HEK293 (cell line): ENCODE measurements at regions not wholly inside any gene's neighbourhood (a gene's known extent, or its start where the extent isn't known, plus 50 kb on each side); places are given as distances from the start of the nearest gene placed in this dataset.

ENCODE experiments used
- CTCF ChIA-PET: fragments of 350-600 bp; formaldehyde crosslinking; extraction: SDS; loops from one replicate; lab custom pipeline; 2021; ENCODE audit warnings: antibody characterized with exemption; lab: Yijun Ruan, JAX
- POLR2A ChIA-PET: fragments of 300-600 bp; formaldehyde crosslinking; extraction: SDS; loops from one replicate; lab custom pipeline; 2020; ENCODE audit warnings: antibody characterized with exemption, inconsistent platforms; lab: Yijun Ruan, JAX
- H3K27ac ChIP-seq: fragments of 200-500 bp; sonication (Bioruptor generic); 2 replicates; pipeline ENCODE4 v1.5.1; 2014; ENCODE audit warnings: low read depth, low read length, control low read depth, inconsistent platforms; ENCODE audit errors: extremely low read depth
- H3K36me3 ChIP-seq, 2 experiments: fragments of 200-500 bp in 1 of 2; sonication (Bioruptor generic) in 1 of 2; 1 replicate in 1 of 2; 2 replicates in 1 of 2; pipeline ENCODE4 v1.5.1; 2014 to 2017; ENCODE audit warnings: inconsistent platforms in 2 of 2, low read length in 2 of 2; ENCODE audit not compliant: control insufficient read depth in 2 of 2, insufficient read depth in 1 of 2
- H3K4me1 ChIP-seq: fragments of 200-500 bp; sonication (Bioruptor generic); 2 replicates; pipeline ENCODE4 v1.5.1; 2014; ENCODE audit warnings: mild to moderate bottlenecking, low read length, inconsistent platforms; ENCODE audit not compliant: control insufficient read depth, insufficient read depth
- H3K4me3 ChIP-seq: 2 replicates; pipeline ENCODE4 v1.5.1; 2011; ENCODE audit warnings: low read depth, mild to moderate bottlenecking, control low read depth, low read length, moderate library complexity
- H3K9me3 ChIP-seq: fragments of 200-500 bp; sonication (Bioruptor generic); 2 replicates; pipeline ENCODE4 v1.5.1; 2014; ENCODE audit warnings: low read depth, low read length, inconsistent platforms; ENCODE audit not compliant: control insufficient read depth, insufficient read depth
- BCL11B ChIP-seq: fragments of 450-650 bp; formaldehyde crosslinking; IDR thresholded peaks from 2 replicates; pipeline ENCODE4 v1.5.1; 2016; ENCODE audit warnings: low read depth, missing biosample characterization, missing genetic modification characterization
- KLF10 ChIP-seq: fragments of 450-650 bp; IDR thresholded peaks from 2 replicates; pipeline ENCODE4 v1.5.1; 2018; ENCODE audit warnings: missing biosample characterization, mild to moderate bottlenecking, missing genetic modification characterization
- SCRT2 ChIP-seq: fragments of 450-650 bp; formaldehyde crosslinking; IDR thresholded peaks from 2 replicates; pipeline ENCODE4 v1.5.1; 2016; ENCODE audit warnings: missing biosample characterization, missing genetic modification characterization
- YY1 ChIP-seq: fragments of 450-650 bp; formaldehyde crosslinking; IDR thresholded peaks from 2 replicates; pipeline ENCODE4 v1.5.1; 2018; ENCODE audit warnings: missing biosample characterization, missing genetic modification characterization
- ZBTB10 ChIP-seq: fragments of 450-650 bp; formaldehyde crosslinking; IDR thresholded peaks from 2 replicates; pipeline ENCODE4 v1.5.1; 2016; ENCODE audit warnings: missing biosample characterization, missing genetic modification characterization
- ZBTB7A ChIP-seq: fragments of 450-650 bp; formaldehyde crosslinking; IDR thresholded peaks from 2 replicates; pipeline ENCODE4 v1.5.1; 2016; ENCODE audit warnings: low read depth, missing biosample characterization, missing genetic modification characterization
- ZNF10 ChIP-seq: fragments of 450-650 bp; formaldehyde crosslinking; IDR thresholded peaks from 2 replicates; pipeline ENCODE4 v1.5.1; 2017; ENCODE audit warnings: missing biosample characterization, missing genetic modification characterization
- ZNF112 ChIP-seq: fragments of 450-650 bp; formaldehyde crosslinking; IDR thresholded peaks from 2 replicates; pipeline ENCODE4 v1.5.0; 2017; ENCODE audit warnings: missing biosample characterization, missing genetic modification characterization
- ZNF146 ChIP-seq: fragments of 450-650 bp; formaldehyde crosslinking; IDR thresholded peaks from 2 replicates; pipeline ENCODE4 v1.5.1; 2016; ENCODE audit warnings: missing biosample characterization, missing genetic modification characterization
- ZNF148 ChIP-seq: fragments of 450-650 bp; formaldehyde crosslinking; IDR thresholded peaks from 2 replicates; pipeline ENCODE4 v1.5.0; 2017; ENCODE audit warnings: missing biosample characterization, missing genetic modification characterization, borderline replicate concordance
- ZNF18 ChIP-seq: fragments of 450-650 bp; formaldehyde crosslinking; IDR thresholded peaks from 2 replicates; pipeline ENCODE4 v1.5.1; 2016; ENCODE audit warnings: missing biosample characterization, missing genetic modification characterization
- ZNF19 ChIP-seq: fragments of 450-650 bp; formaldehyde crosslinking; IDR thresholded peaks from 2 replicates; pipeline ENCODE4; 2016; ENCODE audit warnings: missing biosample characterization, missing genetic modification characterization, low read depth
- ZNF324 ChIP-seq: fragments of 450-650 bp; formaldehyde crosslinking; IDR thresholded peaks from 2 replicates; pipeline ENCODE4 v1.5.1; 2016; ENCODE audit warnings: missing biosample characterization, missing genetic modification characterization
- ZNF362 ChIP-seq: fragments of 450-650 bp; formaldehyde crosslinking; IDR thresholded peaks from 2 replicates; pipeline ENCODE4 v1.5.1; 2016; ENCODE audit warnings: missing biosample characterization, missing genetic modification characterization
- ZNF37A ChIP-seq: fragments of 450-650 bp; IDR thresholded peaks from 2 replicates; pipeline ENCODE4 v1.5.1; 2018; ENCODE audit warnings: missing biosample characterization, missing genetic modification characterization
- ZNF426 ChIP-seq: fragments of 450-650 bp; formaldehyde crosslinking; IDR thresholded peaks from 2 replicates; pipeline ENCODE4 v1.5.1; 2017; ENCODE audit warnings: missing biosample characterization, missing genetic modification characterization, mild to moderate bottlenecking, inconsistent platforms, moderate library complexity
- ZNF560 ChIP-seq: fragments of 450-650 bp; formaldehyde crosslinking; IDR thresholded peaks from 2 replicates; pipeline ENCODE4 v1.5.1; 2017; ENCODE audit warnings: missing biosample characterization, missing genetic modification characterization, borderline replicate concordance
- ZNF571 ChIP-seq: fragments of 450-650 bp; formaldehyde crosslinking; IDR thresholded peaks from 2 replicates; pipeline ENCODE4 v1.5.0; 2017; ENCODE audit warnings: missing biosample characterization, missing genetic modification characterization
- ZNF610 ChIP-seq: fragments of 450-650 bp; formaldehyde crosslinking; IDR thresholded peaks from 2 replicates; pipeline ENCODE4 v1.5.1; 2016; ENCODE audit warnings: missing biosample characterization, missing genetic modification characterization, borderline replicate concordance
- ZNF623 ChIP-seq: fragments of 450-650 bp; formaldehyde crosslinking; IDR thresholded peaks from 2 replicates; pipeline ENCODE4 v1.5.1; 2016; ENCODE audit warnings: missing biosample characterization, missing genetic modification characterization
- ZNF670 ChIP-seq: fragments of 450-650 bp; formaldehyde crosslinking; IDR thresholded peaks from 2 replicates; pipeline ENCODE4 v1.5.1; 2016; ENCODE audit warnings: missing biosample characterization, missing genetic modification characterization, low read depth
- ZNF692 ChIP-seq: fragments of 450-650 bp; formaldehyde crosslinking; IDR thresholded peaks from 2 replicates; pipeline ENCODE4 v1.5.1; 2016; ENCODE audit warnings: missing biosample characterization, missing genetic modification characterization
- ZSCAN23 ChIP-seq: fragments of 450-650 bp; formaldehyde crosslinking; IDR thresholded peaks from 2 replicates; pipeline ENCODE4 v1.5.1; 2016; ENCODE audit warnings: missing biosample characterization, missing genetic modification characterization
- ZSCAN5A ChIP-seq: fragments of 450-650 bp; formaldehyde crosslinking; IDR thresholded peaks from 2 replicates; pipeline ENCODE4 v1.5.1; 2016; ENCODE audit warnings: missing biosample characterization, missing genetic modification characterization
- ZXDB ChIP-seq: fragments of 450-650 bp; formaldehyde crosslinking; IDR thresholded peaks from 2 replicates; pipeline ENCODE4 v1.5.1; 2016; ENCODE audit warnings: missing biosample characterization, missing genetic modification characterization

- Histone ChIP-seq H3K27ac (no peak overlapping the region), H3K9me3 (no peaks in the 10 kb centered on the region), H3K4me3 (no peak overlapping the region), H3K36me3 (no peaks in the 10 kb centered on the region), H3K4me1 (no peaks in the 10 kb centered on the region)
- ChIA-PET CTCF (interaction anchor here (0.6 kb wide), 1 partner anchor 50 kb away, joined by 3 read pairs; no protein-coding TSS in a partner anchor), POLR2A (no interaction called here)
- TF ChIP-seq ZNF426 (tag by site-specific recombination) = no peak
- no peak for TF ChIP-seq ZNF610
- no peak for TF ChIP-seq BCL11B (tag by site-specific recombination)
- TF ChIP-seq ZNF560 (tag by site-specific recombination) = no peak
- TF ChIP-seq ZNF623 (tag by site-specific recombination) = no peak
- no peak for TF ChIP-seq ZBTB10
- TF ChIP-seq ZNF692 (tag by site-specific recombination) = no peak
- no peak for TF ChIP-seq ZNF10 (tag by site-specific recombination)
- TF ChIP-seq ZNF37A (tag by site-specific recombination) = no peak
- no peak for TF ChIP-seq ZNF112 (tag by site-specific recombination)
- TF ChIP-seq ZNF19 (tag by site-specific recombination) = no peak
- TF ChIP-seq ZNF18 (tag by site-specific recombination) = no peak
Measured at GRCh38 chr4:107317611-107318010, 281.5 kb upstream of the DKK2 start.

- H3K36me3 ChIP-seq = no peaks in the 10 kb centered on the region
- CTCF ChIA-PET = no interaction called here
- no peak overlapping the region for H3K27ac ChIP-seq
- H3K9me3 ChIP-seq = no peaks in the 10 kb centered on the region
- H3K4me1 ChIP-seq = no peaks in the 10 kb centered on the region
- H3K4me3 ChIP-seq = no peak overlapping the region
- POLR2A ChIA-PET = no interaction called here
- TF ChIP-seq ZNF670 (no peak), ZNF148 (tag by site-specific recombination) (no peak), ZSCAN5A (tag by site-specific recombination) (no peak), YY1 (tag by site-specific recombination) (no peak), ZNF362 (tag by site-specific recombination) (no peak), ZNF146 (tag by site-specific recombination) (no peak), ZNF324 (no peak), ZXDB (tag by site-specific recombination) (no peak), ZNF571 (no peak), SCRT2 (tag by site-specific recombination) (no peak), KLF10 (tag by site-specific recombination) (no peak), ZSCAN23 (tag by site-specific recombination) (no peak), ZBTB7A (no peak)
Measured at GRCh38 chr4:107315584-107315983, 279.5 kb upstream of the DKK2 start.
